ENCODE measurements at regions not wholly inside any gene's neighbourhood (a gene's known extent, or its start where the extent isn't known, plus 50 kb on each side); places are given as distances from the start of the nearest gene placed in this dataset.

- TF ChIP-seq POLR2A (IDR thresholded peaks at IDR 0.05; ENCODE audit: low read depth) (no peak), CTCF (IDR thresholded peaks at IDR 0.05) (no peak), EP300 (IDR thresholded peaks at IDR 0.05) (no peak)
Observed at GRCh38 chr10:123463698-123464097, 202.5 kb upstream of the GPR26 start.
